ENCODE measurements at regions not wholly inside any gene's neighbourhood (a gene's known extent, or its start where the extent isn't known, plus 50 kb on each side); places are given as distances from the start of the nearest gene placed in this dataset.

GRCh38 chr10:3382092-3382491 lies 209.5 kb upstream of the PITRM1 start:
- TF ChIP-seq, protein P1, sequence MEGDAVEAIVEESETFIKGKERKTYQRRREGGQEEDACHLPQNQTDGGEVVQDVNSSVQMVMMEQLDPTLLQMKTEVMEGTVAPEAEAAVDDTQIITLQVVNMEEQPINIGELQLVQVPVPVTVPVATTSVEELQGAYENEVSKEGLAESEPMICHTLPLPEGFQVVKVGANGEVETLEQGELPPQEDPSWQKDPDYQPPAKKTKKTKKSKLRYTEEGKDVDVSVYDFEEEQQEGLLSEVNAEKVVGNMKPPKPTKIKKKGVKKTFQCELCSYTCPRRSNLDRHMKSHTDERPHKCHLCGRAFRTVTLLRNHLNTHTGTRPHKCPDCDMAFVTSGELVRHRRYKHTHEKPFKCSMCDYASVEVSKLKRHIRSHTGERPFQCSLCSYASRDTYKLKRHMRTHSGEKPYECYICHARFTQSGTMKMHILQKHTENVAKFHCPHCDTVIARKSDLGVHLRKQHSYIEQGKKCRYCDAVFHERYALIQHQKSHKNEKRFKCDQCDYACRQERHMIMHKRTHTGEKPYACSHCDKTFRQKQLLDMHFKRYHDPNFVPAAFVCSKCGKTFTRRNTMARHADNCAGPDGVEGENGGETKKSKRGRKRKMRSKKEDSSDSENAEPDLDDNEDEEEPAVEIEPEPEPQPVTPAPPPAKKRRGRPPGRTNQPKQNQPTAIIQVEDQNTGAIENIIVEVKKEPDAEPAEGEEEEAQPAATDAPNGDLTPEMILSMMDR (IDR thresholded peaks at IDR 0.05; ENCODE audit: insufficient read depth, low read length): no peak
- TF ChIP-seq POLR2AphosphoS5 (IDR thresholded peaks at IDR 0.05; ENCODE audit: low read depth) (no peak), REST (IDR thresholded peaks at IDR 0.05; ENCODE audit: insufficient replicate concordance, low read depth) (no peak), GABPA (IDR thresholded peaks at IDR 0.05; ENCODE audit: low read depth) (no peak), SPI1 (IDR thresholded peaks at IDR 0.05; ENCODE audit: borderline replicate concordance, low read depth) (no peak)
